Keratinocyte (primary cell): ENCODE measurements at regions not wholly inside any gene's neighbourhood (a gene's known extent, or its start where the extent isn't known, plus 50 kb on each side); places are given as distances from the start of the nearest gene placed in this dataset.

ENCODE experiments used
- DNase-seq: peaks from one replicate; pipeline ENCODE4 v3.0.0-alpha.2; 2011; ENCODE audit warnings: low read depth, missing footprints, low spot score
- FAIRE-seq: peaks from 2 replicates; lab custom pipeline; 2011; peaks lifted over from hg19 to GRCh38; lab: Jason Lieb, UNC
- H2AFZ ChIP-seq: 2 replicates; pipeline ENCODE4 v1.6.0; 2012; ENCODE audit warnings: low read length, control low read depth, inconsistent platforms; ENCODE audit not compliant: control insufficient read depth
- H3K27ac ChIP-seq: 2 replicates; pipeline ENCODE4 v1.5.1; 2011; ENCODE audit warnings: low read length; ENCODE audit not compliant: control insufficient read depth, insufficient read depth
- H3K27me3 ChIP-seq: 3 replicates; pipeline ENCODE4 v1.6.0; 2011; ENCODE audit warnings: low read length; ENCODE audit not compliant: control insufficient read depth, insufficient read depth; ENCODE audit errors: extremely low read depth
- H3K36me3 ChIP-seq, 2 experiments: 2 replicates in 1 of 2; 3 replicates in 1 of 2; pipeline ENCODE4 v1.5.1; 2011; ENCODE audit warnings: low read length in 2 of 2, mild to moderate bottlenecking in 1 of 2; ENCODE audit not compliant: control insufficient read depth in 2 of 2, insufficient read depth in 2 of 2; ENCODE audit errors: extremely low read depth in 1 of 2
- H3K4me1 ChIP-seq: 3 replicates; pipeline ENCODE4 v1.5.1; 2011; ENCODE audit warnings: low read length; ENCODE audit not compliant: control insufficient read depth, insufficient read depth; ENCODE audit errors: extremely low read depth
- H3K4me2 ChIP-seq: 3 replicates; pipeline ENCODE4 v1.6.0; 2011; ENCODE audit warnings: low read depth, low read length; ENCODE audit not compliant: control insufficient read depth, insufficient read depth; ENCODE audit errors: extremely low read depth
- H3K4me3 ChIP-seq, 3 experiments: fragments of 200-600 bp in 1 of 3; sonication (generic) in 1 of 3; 2 replicates in 2 of 3; 3 replicates in 1 of 3; pipeline ENCODE4 v1.5.1; 2011 to 2016; ENCODE audit warnings: low read length in 3 of 3, mild to moderate bottlenecking in 3 of 3, control low read depth in 2 of 3, inconsistent platforms in 1 of 3, low read depth in 1 of 3, mixed read lengths in 1 of 3, mixed run types in 1 of 3, moderate library complexity in 1 of 3; ENCODE audit not compliant: control insufficient read depth in 2 of 3, insufficient read depth in 2 of 3; ENCODE audit errors: extremely low read depth in 1 of 3
- H3K79me2 ChIP-seq: 2 replicates; pipeline ENCODE4 v1.6.0; 2012; ENCODE audit warnings: low read length; ENCODE audit not compliant: control insufficient read depth, insufficient read depth
- H3K9ac ChIP-seq: 3 replicates; pipeline ENCODE4 v1.6.0; 2011; ENCODE audit warnings: low read length; ENCODE audit not compliant: control insufficient read depth, insufficient read depth; ENCODE audit errors: extremely low read depth
- H3K9me1 ChIP-seq: 3 replicates; pipeline ENCODE4 v1.6.0; 2011; ENCODE audit warnings: low read length; ENCODE audit not compliant: control insufficient read depth, insufficient read depth; ENCODE audit errors: extremely low read depth
- H3K9me3 ChIP-seq: 2 replicates; pipeline ENCODE4 v1.5.1; 2012; ENCODE audit warnings: low read depth, low read length; ENCODE audit not compliant: control insufficient read depth
- H4K20me1 ChIP-seq: 3 replicates; pipeline ENCODE4 v1.6.0; 2011; ENCODE audit warnings: low read length; ENCODE audit not compliant: control insufficient read depth, insufficient read depth; ENCODE audit errors: extremely low read depth
- EZH2 ChIP-seq: IDR thresholded peaks from one replicate; pipeline ENCODE4 v1.6.1; 2012; ENCODE audit warnings: inconsistent platforms, mild to moderate bottlenecking, low read length, moderate library complexity
- dilution Hi-C: fragments of 300-500 bp; cut with MboI; formaldehyde crosslinking; loops from one replicate; pipeline ENCODE4 v1.7.0; 2020; ENCODE audit warnings: low sequenced_read_pairs; ENCODE audit not compliant: extremely low pct_ligation_motif_present
- TF ChIP-seq, protein P1 (sequence below), 3 experiments: IDR thresholded peaks in 1 of 3; conservative IDR thresholded peaks in 1 of 3; optimal IDR thresholded peaks in 1 of 3; 2 replicates in 2 of 3; 3 replicates in 1 of 3; pipeline versions ENCODE3 to v1.5.1; 2011; ENCODE audit warnings: low read length in 3 of 3, mild to moderate bottlenecking in 3 of 3, moderate library complexity in 2 of 3, control low read depth in 1 of 3, inconsistent platforms in 1 of 3; ENCODE audit not compliant: insufficient read depth in 2 of 3; ENCODE audit errors: extremely low read depth in 1 of 3

GRCh38 chrX:139293991-139294390, 236.5 kb upstream of the F9 start:
- Histone ChIP-seq H2AFZ (no peak overlapping the region), H3K36me3 (no peaks in the 10 kb centered on the region), H3K27ac (no peak overlapping the region), H3K79me2 (no peaks in the 10 kb centered on the region), H3K9ac (no peak overlapping the region), H3K4me2 (no peak overlapping the region), H3K9me1 (no peaks in the 10 kb centered on the region), H3K4me1 (no peaks in the 10 kb centered on the region), H3K9me3 (peaks cover 2% of the 10 kb centered on the region), H3K4me3 (no peak overlapping the region), H3K27me3 (no peaks in the 10 kb centered on the region), H4K20me1 (no peaks in the 10 kb centered on the region)
- DNase-seq (no peak), FAIRE-seq (no peak)
- dilution Hi-C loops, result no loop called here
- TF ChIP-seq, protein P1, sequence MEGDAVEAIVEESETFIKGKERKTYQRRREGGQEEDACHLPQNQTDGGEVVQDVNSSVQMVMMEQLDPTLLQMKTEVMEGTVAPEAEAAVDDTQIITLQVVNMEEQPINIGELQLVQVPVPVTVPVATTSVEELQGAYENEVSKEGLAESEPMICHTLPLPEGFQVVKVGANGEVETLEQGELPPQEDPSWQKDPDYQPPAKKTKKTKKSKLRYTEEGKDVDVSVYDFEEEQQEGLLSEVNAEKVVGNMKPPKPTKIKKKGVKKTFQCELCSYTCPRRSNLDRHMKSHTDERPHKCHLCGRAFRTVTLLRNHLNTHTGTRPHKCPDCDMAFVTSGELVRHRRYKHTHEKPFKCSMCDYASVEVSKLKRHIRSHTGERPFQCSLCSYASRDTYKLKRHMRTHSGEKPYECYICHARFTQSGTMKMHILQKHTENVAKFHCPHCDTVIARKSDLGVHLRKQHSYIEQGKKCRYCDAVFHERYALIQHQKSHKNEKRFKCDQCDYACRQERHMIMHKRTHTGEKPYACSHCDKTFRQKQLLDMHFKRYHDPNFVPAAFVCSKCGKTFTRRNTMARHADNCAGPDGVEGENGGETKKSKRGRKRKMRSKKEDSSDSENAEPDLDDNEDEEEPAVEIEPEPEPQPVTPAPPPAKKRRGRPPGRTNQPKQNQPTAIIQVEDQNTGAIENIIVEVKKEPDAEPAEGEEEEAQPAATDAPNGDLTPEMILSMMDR (optimal IDR thresholded peaks at IDR 0.05 in 1 of 3, IDR thresholded peaks at IDR 0.05 in 1 of 3, conservative IDR thresholded peaks at IDR 0.05 in 1 of 3; ENCODE audit: extremely low read depth in 1 of 3, insufficient read depth in 2 of 3, low read length in 3 of 3), result no peak
- TF ChIP-seq EZH2, result no peak

DNA sequence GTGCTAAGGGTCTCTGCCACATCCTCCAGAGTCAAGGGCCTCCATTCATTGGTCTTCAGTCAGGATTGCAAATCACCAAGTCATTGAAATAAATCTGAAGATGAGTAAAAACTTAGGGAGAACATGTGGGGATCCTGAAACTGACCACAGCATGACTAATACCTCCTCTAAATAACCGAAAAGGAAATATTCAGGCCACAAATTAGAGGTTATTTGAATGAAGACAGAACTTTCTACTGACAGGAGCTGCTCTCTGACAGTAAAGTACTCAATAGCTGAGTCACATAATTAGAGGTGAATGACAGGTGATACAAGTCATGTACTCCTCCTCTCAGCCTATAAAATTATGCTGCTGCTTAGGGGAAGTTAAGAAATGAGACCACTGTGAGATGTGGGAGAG, 240.2 kb upstream of the F9 start:
- no peak overlapping the region for H3K4me2 ChIP-seq
- H3K4me3 ChIP-seq, result no peak overlapping the region
- FAIRE-seq (no peak), DNase-seq (no peak)
- TF ChIP-seq, protein P1 (optimal IDR thresholded peaks at IDR 0.05 in 1 of 3, IDR thresholded peaks at IDR 0.05 in 1 of 3, conservative IDR thresholded peaks at IDR 0.05 in 1 of 3; ENCODE audit: extremely low read depth in 1 of 3, insufficient read depth in 2 of 3, low read length in 3 of 3), result no peak
- no peak for TF ChIP-seq EZH2
- H3K27me3 ChIP-seq, result no peaks in the 10 kb centered on the region
- H3K36me3 ChIP-seq, result no peaks in the 10 kb centered on the region
- H3K79me2 ChIP-seq, result no peaks in the 10 kb centered on the region
- no peaks in the 10 kb centered on the region for H3K9me1 ChIP-seq
- H3K9ac ChIP-seq, result no peak overlapping the region
- H2AFZ ChIP-seq, result no peak overlapping the region
- H4K20me1 ChIP-seq, result no peaks in the 10 kb centered on the region
- H3K9me3 ChIP-seq, result peaks cover 2% of the 10 kb centered on the region
- dilution Hi-C loops, result no loop called here
- no peak overlapping the region for H3K27ac ChIP-seq
- H3K4me1 ChIP-seq, result no peaks in the 10 kb centered on the region
